PC-9 (cell line): ENCODE measurements at regions not wholly inside any gene's neighbourhood (a gene's known extent, or its start where the extent isn't known, plus 50 kb on each side); places are given as distances from the start of the nearest gene placed in this dataset.
"Not testable (repeated sequence)": the region's sequence is repeated elsewhere in the genome, so short reads cannot be mapped to it uniquely, and the experiment has no call there.

ENCODE experiments used
- BruUV-seq: library from RNA; stranded (reverse); fragments of 400-500 nt; replicated peaks from 2 replicates; lab custom pipeline; 2021; lab: Mats Ljungman, UMichigan
- CTCF ChIA-PET: fragments of 300-600 bp; sonication (Branson Sonifier 250); formaldehyde crosslinking; loops from one replicate; lab custom pipeline; 2022; ENCODE audit warnings: antibody characterized with exemption; lab: Charles Lee
- POLR2A ChIA-PET: fragments of 300-600 bp; sonication (Branson Sonifier 250); formaldehyde crosslinking; loops from one replicate; lab custom pipeline; 2022; ENCODE audit warnings: antibody characterized with exemption; ENCODE audit not compliant: unreplicated experiment; lab: Charles Lee
- DNase-seq, 2 experiments: peaks; one replicate each; pipeline versions ENCODE4 v3.0.0 to v3.0.0-alpha.2; 2015 to 2022; ENCODE audit warnings: mixed read lengths in 1 of 2
- H2AFZ ChIP-seq: fragments of 200-600 bp; sonication (generic); 2 replicates; pipeline ENCODE4 v1.8.1; 2017; ENCODE audit warnings: antibody characterized with exemption
- H3F3A ChIP-seq: fragments of 200-600 bp; sonication (generic); 2 replicates; pipeline ENCODE4 v1.8.1; 2017; ENCODE audit warnings: antibody characterized with exemption, mild to moderate bottlenecking, low read depth; ENCODE audit not compliant: insufficient read depth
- H3K27ac ChIP-seq: fragments of 200-600 bp; sonication (generic); 2 replicates; pipeline ENCODE4 v1.6.1; 2016; ENCODE audit warnings: mixed run types
- H3K27me3 ChIP-seq: fragments of 200-600 bp; sonication (generic); 2 replicates; pipeline ENCODE4 v1.6.1; 2016; ENCODE audit warnings: low read depth, mixed run types; ENCODE audit not compliant: insufficient read depth
- H3K36me3 ChIP-seq: fragments of 200-600 bp; sonication (generic); 2 replicates; pipeline ENCODE4 v1.6.1; 2016; ENCODE audit warnings: low read depth, mixed run types
- H3K4me1 ChIP-seq: fragments of 200-600 bp; sonication (generic); replicated peaks from 2 replicates; pipeline ENCODE4 v1.6.1; 2016; ENCODE audit warnings: mixed run types; ENCODE audit not compliant: insufficient read depth
- H3K4me2 ChIP-seq: fragments of 200-600 bp; sonication (generic); 2 replicates; pipeline ENCODE4 v1.6.1; 2017; ENCODE audit warnings: mixed run types
- H3K4me3 ChIP-seq: fragments of 200-600 bp; sonication (generic); 2 replicates; pipeline ENCODE4 v1.6.1; 2016; ENCODE audit warnings: mixed run types
- H3K79me2 ChIP-seq: fragments of 200-600 bp; sonication (generic); 2 replicates; pipeline ENCODE4 v1.6.1; 2017; ENCODE audit warnings: low read depth, mixed run types
- H3K9me2 ChIP-seq: fragments of 200-600 bp; sonication (generic); 2 replicates; pipeline ENCODE4 v1.8.1; 2017; ENCODE audit warnings: mild to moderate bottlenecking; ENCODE audit not compliant: insufficient read depth
- H3K9me3 ChIP-seq: fragments of 200-600 bp; sonication (generic); 2 replicates; pipeline ENCODE4 v1.8.1; 2016; ENCODE audit warnings: low read depth; ENCODE audit not compliant: insufficient read depth
- H4K20me1 ChIP-seq: fragments of 200-600 bp; sonication (generic); 2 replicates; pipeline ENCODE4 v1.8.1; 2017; ENCODE audit not compliant: insufficient read depth
- EZH2 ChIP-seq: fragments of 200-600 bp; sonication (generic); IDR thresholded peaks from 2 replicates; pipeline ENCODE4 v1.8.0; 2017; ENCODE audit warnings: antibody characterized with exemption, low read depth
- intact Hi-C: fragments of 100-400 bp; cut with micrococcal nuclease; formaldehyde crosslinking; loops from one replicate; pipeline ENCODE4 v1.10.0; 2022; ENCODE audit not compliant: unreplicated experiment
- TF ChIP-seq, protein P1 (sequence below): fragments of 200-600 bp; sonication (generic); conservative IDR thresholded peaks from 2 replicates; pipeline ENCODE4 v1.6.1; 2017; ENCODE audit warnings: mixed run types, antibody characterized with exemption, mild to moderate bottlenecking, moderate library complexity

DNA sequence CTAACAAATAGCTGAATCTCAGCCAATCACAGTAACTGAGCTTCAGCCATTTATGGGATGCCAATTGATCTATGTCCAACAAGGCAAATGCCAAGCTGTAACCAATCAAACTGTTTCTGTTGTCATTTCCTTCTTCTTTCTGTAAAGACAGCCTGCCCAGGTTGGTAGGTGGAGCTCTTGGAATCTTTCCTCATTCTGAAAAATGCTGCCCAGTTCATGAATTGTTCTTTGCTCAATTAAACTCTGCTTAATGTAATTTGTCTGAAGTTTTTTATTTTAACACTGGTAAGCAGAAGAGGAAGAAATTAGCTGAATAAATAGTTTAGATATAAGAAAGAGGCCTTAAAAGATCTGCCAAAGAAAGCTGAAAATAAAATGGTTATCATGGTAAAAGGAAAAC lies 1235.6 kb downstream of the EFNA5 start:
- Histone ChIP-seq H3K4me2 (no peak overlapping the region), H2AFZ (no peak overlapping the region), H3F3A (no peaks in the 10 kb centered on the region), H3K79me2 (no peaks in the 10 kb centered on the region), H3K36me3 (no peaks in the 10 kb centered on the region), H4K20me1 (no peaks in the 10 kb centered on the region), H3K9me2 (no peaks in the 10 kb centered on the region), H3K4me3 (no peak overlapping the region), H3K27me3 (no peaks in the 10 kb centered on the region), H3K4me1 (no peaks in the 10 kb centered on the region), H3K9me3 (peaks cover 9% of the 10 kb centered on the region), H3K27ac (no peak overlapping the region)
- ChIA-PET CTCF (no interaction called here), POLR2A (interaction anchor here (0.6 kb wide), 1 partner anchor 31 kb away, joined by 3 read pairs; no protein-coding TSS in a partner anchor)
- BruUV-seq: no TSS peak
- intact Hi-C loops: no loop called here
- DNase-seq: no peak
- TF ChIP-seq EZH2: no peak
- TF ChIP-seq, protein P1, sequence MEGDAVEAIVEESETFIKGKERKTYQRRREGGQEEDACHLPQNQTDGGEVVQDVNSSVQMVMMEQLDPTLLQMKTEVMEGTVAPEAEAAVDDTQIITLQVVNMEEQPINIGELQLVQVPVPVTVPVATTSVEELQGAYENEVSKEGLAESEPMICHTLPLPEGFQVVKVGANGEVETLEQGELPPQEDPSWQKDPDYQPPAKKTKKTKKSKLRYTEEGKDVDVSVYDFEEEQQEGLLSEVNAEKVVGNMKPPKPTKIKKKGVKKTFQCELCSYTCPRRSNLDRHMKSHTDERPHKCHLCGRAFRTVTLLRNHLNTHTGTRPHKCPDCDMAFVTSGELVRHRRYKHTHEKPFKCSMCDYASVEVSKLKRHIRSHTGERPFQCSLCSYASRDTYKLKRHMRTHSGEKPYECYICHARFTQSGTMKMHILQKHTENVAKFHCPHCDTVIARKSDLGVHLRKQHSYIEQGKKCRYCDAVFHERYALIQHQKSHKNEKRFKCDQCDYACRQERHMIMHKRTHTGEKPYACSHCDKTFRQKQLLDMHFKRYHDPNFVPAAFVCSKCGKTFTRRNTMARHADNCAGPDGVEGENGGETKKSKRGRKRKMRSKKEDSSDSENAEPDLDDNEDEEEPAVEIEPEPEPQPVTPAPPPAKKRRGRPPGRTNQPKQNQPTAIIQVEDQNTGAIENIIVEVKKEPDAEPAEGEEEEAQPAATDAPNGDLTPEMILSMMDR: no peak

GRCh38 chr5:106430733-106431132 lies 1240.0 kb downstream of the EFNA5 start:
- DNase-seq, H3K27ac ChIP-seq, H3F3A ChIP-seq, BruUV-seq, H3K36me3 ChIP-seq, POLR2A ChIA-PET, CTCF ChIA-PET, H4K20me1 ChIP-seq, intact Hi-C loops, H3K27me3 ChIP-seq, H3K4me1 ChIP-seq, H3K4me2 ChIP-seq, H3K79me2 ChIP-seq, H2AFZ ChIP-seq, H3K9me3 ChIP-seq, H3K9me2 ChIP-seq, H3K4me3 ChIP-seq: not testable (repeated sequence)

- H3K9me3 ChIP-seq: no peaks in the 10 kb centered on the region
- TF ChIP-seq, protein P1: no peak
- no peak for TF ChIP-seq EZH2
- H3K27me3 ChIP-seq: no peaks in the 10 kb centered on the region
- no peak overlapping the region for H2AFZ ChIP-seq
- no peak overlapping the region for H3K27ac ChIP-seq
- no peak overlapping the region for H3K4me3 ChIP-seq
- H3K4me2 ChIP-seq: no peak overlapping the region
- H3K4me1 ChIP-seq: no peaks in the 10 kb centered on the region
- BruUV-seq: no TSS peak
- intact Hi-C loops: no loop called here
- no peak for DNase-seq
- no peaks in the 10 kb centered on the region for H3F3A ChIP-seq
- H3K79me2 ChIP-seq: no peaks in the 10 kb centered on the region
- H3K36me3 ChIP-seq: no peaks in the 10 kb centered on the region
- CTCF ChIA-PET: no interaction called here
- no peaks in the 10 kb centered on the region for H3K9me2 ChIP-seq
- no peaks in the 10 kb centered on the region for H4K20me1 ChIP-seq
- POLR2A ChIA-PET: no interaction called here
Observed at GRCh38 chr5:106423109-106423897, 1247.4 kb downstream of the EFNA5 start.
